HG02973 (cell line): ENCODE measurements at regions not wholly inside any gene's neighbourhood (a gene's known extent, or its start where the extent isn't known, plus 50 kb on each side); places are given as distances from the start of the nearest gene placed in this dataset.
"Not testable (repeated sequence)": the region's sequence is repeated elsewhere in the genome, so short reads cannot be mapped to it uniquely, and the experiment has no call there.

Experiments
- ATAC-seq: cut with Tn5 transposase; IDR thresholded peaks from one replicate; pipeline ENCODE4 v1.9.1; 2021; ENCODE audit warnings: moderate library complexity; ENCODE audit not compliant: unreplicated experiment

DNA sequence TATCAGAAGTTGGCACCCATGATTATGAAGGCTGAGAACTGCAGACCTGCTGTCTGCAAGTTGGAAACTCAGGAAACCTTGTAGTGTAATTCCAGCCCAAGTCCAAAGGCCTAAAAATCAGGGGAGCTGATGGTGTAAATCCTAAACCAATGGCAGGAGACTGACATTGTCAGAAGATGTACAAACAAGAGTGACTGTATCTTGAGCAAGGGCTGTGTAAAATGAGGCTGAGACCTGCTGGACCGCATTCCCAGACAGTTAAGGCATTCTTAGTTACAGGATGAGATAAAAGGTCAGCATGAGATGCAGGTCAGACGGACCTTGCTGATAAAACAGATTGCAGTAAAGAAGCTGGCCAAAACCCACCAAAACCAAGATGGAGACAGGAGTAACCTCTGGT is 147.7 kb downstream of the COG6 start:
- no peak for ATAC-seq

DNA sequence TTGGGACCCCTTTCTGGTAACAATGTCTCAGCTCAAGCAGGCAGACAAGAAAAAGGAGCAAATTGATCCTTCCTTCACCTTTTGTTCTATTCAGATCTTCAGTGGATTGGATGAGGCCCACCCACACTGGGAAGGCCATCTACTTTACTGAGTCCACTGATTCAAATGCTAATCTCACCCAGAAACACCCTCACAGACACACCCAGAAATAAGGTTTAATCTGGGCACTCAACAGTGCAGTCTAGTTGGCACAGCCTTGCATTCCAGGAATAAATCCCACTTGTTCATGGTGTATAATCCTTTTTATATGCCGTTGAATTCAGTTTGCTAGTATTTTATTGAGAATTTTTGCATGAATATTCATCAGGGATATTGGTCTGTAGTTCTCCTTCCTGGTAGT is 148.4 kb downstream of the COG6 start:
- ATAC-seq = no peak

DNA sequence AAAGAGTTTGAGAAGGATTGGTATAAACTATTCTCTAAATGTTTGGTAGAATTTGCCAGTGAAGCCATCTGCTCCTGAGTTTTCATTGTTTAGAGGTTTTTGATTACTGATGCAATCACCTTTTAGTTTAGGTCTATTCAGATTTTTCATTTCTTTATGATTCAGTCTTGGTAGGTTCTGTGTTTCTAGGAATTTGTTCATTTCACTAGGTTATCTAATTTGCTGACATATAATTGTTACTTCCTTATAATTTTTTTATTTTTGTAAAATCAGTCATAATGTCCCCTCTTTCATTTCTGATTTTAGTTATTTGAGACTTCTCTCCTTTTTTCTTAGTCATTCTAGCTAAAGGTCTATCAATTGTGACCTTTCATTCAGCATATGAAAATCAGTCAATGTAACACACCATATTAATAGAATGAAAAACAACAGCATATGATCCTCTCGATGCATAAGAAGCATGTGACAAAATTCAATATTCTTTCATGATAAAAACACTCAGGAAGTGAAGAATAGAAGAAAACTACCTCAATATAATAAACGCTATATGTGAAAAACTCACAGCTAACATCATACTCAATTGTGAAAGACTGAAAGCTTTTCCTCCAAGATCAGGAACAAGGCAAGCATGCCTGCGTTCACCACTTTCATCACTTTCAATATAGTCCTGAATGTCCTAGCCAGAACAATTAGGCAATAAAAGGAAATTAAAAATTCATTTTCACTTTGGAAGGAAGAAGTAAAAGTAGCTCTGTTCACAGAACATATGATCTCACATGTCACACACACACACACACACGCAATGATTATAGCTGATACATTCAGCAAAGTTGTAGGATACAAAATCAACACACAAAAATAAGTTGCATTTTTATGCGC is 149.1 kb downstream of the COG6 start:
- ATAC-seq = no peak

DNA sequence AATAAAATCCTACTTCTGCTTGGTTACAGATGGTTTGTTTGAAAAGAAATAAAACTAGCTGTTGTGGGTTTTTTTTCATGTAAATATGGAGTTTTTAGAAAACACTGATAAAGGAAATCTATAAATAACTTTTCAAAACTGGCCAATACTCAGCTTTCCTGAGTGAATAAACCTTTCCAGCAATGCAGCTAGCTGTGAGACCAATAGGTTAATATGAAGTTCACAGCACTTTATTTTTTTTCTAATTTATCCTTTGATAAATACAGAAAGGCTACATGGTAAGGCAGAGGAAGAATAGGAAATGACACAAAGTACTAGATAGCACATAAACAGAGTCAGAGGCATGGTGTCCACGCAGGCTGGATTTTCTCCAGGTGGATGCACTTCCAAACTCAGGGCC is 154.0 kb downstream of the COG6 start:
- ATAC-seq = no peak

DNA sequence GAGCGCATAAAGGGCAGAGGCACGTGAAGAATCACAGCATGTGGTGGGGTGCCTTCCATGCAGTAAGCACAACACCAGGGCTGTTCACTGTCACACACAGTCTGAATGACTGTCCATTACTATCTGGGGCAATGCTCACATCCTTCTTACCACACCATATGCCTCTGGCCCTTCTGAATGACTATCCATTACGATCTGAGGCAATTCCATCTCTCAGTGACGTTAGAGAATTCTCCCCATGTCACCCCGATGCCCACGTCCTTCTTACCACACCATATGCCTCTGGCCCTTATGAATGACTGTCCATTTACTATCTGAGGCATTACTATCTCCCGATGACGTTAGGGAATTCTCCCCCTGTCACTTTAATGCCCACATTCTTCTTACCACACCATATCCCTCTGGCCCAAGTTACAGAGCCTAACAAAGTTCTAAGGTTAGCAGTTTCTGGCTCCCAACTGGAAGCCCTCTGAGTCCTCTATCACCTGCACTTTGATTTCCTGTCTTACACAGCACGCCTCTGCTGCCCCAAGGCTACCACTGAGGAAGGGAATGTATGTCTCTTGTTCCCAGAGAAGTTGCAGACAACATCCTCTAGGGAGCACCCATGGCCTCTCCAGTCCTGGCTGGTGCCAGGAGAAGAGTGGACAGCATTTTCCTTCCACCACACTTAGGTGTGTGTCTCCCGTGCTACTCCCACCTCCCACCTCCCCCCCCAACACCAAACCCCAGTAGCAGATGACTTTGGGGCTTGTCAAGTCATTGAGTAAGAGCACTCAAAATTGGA is 154.8 kb downstream of the COG6 start:
- ATAC-seq = no peak

DNA sequence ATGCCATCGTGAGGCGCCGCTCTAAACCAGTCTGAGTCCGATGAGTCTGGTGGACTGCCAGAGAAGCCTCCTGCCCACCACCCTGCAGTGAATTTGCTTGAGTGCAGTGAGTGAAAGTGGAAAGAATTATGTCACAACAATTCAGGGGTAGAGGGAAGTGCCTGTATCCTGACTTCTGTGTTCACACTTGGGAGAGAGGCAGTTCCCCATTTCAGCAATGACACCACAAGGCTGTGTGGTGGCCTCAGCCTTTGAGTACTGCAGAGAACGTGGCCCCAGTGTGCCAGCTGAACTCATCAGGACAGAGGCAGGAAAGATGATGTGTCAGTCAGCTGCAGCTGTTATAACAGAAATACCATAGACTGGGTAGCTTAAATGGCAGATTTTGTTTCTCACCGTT is 155.6 kb downstream of the COG6 start:
- no peak for ATAC-seq

DNA sequence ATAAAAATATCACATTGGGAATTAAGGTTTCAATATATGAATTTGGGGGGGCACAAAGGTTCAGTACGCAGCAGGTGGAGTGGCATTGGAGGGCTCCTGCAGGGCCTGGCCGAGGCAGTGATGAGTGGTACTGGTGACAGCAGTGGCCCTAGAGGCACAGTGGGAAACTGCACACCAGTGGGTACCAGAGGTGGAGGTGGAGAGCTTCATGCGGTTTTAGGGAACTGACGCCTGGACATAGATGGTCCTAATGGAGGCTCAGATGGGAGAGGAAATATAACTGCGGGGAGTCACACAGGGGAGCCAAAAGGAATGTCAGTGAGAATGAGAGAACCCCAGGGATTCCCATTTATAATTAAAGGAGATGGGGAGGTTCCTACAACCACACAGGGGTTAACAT is 156.2 kb downstream of the COG6 start:
- no peak for ATAC-seq

DNA sequence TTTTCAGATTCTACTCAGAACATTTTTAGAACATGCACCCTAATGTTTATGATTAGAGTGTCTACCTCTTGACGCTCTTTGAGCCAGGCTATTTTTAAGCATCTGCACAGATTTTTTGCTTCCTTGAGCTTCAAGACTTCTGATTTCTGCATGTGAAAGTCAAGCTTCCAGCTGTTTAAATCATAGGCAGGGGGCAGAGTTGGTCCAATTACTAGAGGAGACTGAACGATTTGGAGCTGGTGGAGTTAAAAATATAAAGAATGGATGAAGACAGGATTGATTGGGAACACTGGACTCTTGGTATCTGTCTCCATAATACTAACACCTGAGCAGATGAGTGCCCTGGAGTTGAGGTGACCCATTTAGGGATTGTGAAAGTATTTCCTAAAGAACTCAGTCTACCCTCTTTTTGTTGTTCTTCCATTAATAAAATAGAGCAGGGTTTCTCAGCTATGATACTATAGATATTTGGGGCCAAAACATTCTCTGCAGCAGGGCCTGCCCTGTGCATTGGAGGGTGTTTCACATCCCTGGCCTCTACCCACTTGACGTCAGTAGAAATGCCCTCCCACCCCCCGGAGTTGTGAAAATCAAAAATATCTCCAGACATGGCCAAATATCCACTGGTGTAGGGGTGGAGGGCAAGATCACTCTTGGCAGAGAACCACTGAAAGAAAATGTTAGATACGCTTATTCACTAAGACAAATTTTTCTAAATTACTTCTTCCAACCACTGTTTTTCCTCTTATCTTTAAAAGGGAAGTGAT is 160.1 kb downstream of the COG6 start:
- ATAC-seq = no peak

DNA sequence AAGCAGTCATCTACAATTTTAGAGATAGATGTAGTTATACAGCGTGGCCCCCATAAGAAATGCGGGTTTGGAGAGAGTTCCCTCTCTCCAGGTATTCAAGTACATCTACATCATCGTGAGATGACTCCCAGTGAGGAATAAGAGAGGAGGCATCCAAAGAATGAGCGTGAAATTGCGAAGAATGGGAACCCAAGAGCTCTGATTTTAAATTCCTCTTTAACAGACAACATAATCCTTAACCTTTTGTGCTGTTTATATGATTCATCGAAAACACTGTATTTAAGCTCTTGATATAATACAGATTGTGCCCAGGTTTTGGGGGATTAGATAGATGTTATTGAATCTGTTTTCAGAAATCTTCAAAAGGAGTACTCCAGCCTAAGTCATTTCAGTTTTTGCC is 161.5 kb downstream of the COG6 start:
- ATAC-seq = no peak

DNA sequence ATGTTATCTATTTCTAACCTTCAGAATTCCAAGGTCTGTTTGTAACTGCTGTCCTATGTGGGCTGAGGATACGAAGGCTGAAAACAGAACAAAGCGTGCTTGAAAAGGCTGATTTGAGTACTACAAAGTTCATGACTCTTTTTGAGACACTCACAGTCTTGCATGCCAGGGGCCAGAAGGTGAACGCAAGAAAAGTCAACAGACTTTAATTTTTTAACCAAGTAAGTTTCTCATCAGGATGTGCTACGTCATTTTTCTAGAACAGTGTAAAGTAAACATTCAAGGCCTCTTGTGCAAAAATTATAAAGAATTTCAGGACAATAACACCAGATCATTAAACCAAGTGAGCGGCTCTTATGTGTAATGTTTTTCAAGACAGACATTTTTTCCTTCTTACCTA is 163.5 kb downstream of the COG6 start:
- ATAC-seq = no peak

DNA sequence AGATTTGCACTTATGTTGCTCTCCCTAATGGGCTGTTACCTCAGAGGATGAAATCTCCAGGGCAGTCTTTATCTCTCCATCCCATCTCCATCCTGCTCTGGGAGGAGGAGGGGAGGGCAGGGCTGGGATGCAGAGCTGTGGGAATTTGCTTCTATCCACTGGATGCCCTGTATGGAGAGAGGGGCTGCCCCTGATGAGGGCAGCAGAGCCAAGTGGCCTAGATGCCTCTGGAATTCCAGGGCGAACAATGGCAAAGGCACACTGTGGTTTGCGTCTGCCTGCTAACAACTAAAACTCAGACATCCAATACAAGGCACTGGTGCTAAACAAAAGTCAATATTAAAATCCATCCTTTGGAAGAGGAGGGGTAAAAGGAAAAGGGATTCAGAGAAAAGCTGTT is 165.1 kb downstream of the COG6 start:
- ATAC-seq = no peak

DNA sequence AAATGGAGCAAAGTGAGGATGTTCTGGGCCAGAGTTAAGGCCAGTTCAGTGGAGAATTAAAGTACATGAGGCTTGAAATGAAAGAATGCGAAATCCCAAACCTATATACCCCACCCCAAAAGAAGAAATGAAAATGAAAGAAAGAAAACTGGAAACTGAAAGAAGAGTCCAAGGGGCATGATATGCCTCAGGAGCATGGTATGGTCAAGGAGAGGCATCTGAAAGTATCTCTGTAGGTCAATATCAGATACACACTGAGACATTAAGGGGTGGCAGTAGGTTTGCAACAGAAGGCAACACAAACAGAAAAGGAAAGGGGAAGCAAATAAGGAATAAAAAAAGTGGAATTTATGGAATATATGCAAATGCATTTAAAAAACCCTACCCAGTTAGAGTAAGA is 166.5 kb downstream of the COG6 start:
- no peak for ATAC-seq

DNA sequence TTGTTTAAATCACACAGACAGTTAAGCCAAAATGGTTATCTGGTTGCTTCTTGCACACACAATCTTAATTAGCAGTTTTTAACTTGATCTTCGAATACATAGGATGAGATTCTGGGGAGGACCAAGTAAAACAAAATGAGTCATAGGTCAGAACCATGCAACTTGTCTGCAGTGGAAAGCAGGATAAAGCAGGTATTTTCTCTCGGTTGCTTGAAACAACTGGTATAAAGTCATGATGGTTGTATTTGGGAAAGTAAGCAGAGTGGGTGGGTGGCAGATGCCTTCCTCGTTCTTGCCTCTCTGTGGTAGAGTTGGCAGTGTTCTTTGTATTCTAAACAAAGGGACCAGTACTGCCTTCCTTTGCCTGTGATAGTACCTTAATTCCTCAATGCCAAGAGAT is 167.0 kb downstream of the COG6 start:
- ATAC-seq = no peak

DNA sequence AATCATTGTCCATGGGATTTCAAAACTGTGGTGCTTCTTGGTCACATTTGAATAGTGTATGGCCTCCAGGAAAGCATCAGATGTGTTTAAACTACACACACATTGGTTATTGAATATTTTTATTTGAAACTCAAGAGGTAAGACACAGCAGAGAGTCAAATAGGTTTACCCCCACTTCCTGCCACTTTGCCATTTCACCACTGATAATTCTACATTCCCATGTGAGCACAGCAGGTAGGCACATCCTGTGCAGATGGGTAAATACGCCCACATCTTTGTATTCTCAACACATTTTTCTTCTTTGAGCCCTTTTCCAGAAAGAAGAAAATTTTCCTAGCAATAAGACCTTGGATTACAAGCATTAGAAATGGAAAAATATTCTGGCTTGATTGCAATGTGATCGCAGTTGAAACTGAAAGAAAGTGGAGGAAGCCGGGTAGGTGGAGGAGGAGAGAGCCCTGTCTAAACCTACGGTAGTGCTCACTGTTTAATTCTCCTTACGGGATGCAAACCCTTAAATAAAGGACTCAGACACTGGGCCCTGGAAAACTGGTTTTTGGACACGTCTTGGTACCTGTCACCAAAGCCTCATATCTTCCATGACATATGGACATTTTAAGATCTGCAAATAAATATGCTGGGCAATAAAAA is 167.7 kb downstream of the COG6 start:
- no peak for ATAC-seq

DNA sequence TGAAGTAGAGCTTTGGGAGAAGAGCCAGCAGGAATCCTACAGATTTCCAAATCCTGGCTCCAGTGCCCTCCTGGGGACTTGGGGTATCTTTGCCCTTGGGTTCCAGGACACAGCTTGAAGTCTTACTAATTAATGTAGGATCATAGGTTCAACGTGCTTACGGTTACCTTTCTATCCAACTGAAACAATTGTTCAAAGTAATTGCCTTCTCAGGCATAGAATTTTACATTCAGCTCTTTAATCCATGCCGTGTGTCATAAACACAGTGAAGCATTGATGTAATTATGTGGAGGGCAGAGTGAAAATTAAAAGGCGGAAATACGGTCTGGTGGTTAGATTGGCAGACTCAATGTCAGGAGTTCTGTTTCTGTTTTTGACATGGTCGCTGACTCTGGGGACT is 170.4 kb downstream of the COG6 start:
- no peak for ATAC-seq

DNA sequence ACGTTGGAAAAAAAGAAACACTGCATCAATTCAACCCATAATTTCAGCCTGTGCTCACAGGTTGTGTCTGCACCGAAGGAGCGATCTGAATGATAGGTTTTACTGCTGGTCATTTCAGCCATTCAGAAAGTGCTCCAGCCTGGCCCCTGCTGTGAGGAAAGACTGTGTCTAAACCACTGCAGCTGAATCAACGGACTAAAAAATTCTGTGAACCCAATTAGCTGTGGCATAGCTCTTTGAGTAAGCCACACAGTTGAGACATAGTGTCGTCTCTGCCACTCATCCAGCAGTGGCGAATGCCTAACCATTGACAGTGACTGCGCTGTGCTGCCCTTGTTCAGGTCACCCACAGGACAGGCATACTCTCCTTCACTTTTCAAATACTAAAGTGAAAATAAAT is 179.8 kb downstream of the COG6 start:
- ATAC-seq = no peak

DNA sequence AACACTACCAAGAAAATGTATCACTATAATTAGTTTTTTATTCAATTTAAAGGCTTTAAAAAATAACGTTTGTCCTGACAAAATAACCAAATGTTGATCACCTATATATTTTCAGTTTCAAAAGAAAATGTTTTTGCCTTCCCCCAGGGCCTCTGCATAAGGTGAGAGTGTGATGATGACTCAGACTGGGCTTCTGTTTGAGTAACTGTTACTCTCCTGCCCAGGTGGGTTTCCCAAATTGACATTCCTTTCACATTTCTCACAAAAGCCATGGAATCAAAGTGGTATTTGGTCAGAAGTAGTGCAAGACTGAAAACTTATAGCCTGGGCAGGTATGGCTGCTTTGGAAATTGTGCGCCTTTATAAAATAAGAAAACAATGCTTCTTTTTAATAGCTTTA is 180.6 kb downstream of the COG6 start:
- ATAC-seq = no peak

DNA sequence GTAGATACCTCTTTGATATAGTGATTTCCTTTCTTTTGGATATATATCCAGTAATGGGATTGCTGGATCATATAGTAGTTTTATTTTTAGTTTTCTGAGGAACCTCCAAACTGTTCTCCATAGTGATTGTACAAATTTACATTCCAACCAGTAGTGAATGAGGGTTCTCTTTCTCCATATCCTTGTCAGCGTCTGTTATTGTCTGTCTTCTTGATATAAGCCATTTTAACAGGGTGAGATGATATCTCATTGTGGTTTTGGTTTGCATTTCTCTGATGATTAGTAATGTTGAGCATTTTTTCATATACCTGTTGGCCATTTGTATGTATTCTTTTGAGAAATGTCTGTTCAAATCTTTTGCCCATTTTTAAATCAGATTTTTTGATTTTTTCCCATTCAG is 182.4 kb downstream of the COG6 start:
- ATAC-seq = not testable (repeated sequence)

DNA sequence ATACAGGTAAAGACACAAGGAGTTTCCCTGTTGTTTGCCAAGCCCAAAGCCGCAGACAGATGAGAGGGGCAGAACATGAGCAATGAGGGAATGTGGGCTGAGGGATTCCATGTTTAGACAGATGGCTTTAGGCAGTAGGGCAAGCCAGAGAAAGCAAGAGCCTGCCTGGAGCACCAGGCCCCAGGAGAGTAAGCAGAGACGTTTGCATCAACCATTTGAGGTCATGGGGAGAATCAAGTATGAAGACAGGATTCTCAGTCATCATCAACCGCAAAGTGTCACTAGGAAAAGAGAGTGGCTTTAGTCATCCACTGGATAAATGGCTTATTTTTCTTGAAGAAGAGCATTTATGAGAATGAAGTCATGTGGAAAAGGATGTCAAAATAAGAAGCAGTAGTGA is 184.7 kb downstream of the COG6 start:
- ATAC-seq = no peak

DNA sequence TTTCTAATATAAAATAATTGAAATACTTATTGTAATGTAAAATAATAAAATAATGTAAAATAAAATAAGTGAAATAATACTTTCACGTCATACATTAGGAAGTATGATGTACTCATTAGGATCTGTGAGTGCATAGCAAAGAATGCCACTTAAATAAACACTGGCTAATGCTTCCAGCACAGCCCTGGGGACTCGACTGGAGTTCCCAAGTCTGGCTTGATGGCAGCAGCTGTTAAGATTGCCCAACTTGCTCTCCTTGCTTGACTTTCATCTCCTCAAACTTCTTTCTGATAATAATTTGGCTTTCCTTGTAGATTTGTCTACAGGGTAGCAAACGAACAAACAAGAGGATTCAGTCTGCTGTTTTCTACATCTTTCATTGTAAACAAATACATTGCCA is 191.9 kb downstream of the COG6 start:
- no peak for ATAC-seq

DNA sequence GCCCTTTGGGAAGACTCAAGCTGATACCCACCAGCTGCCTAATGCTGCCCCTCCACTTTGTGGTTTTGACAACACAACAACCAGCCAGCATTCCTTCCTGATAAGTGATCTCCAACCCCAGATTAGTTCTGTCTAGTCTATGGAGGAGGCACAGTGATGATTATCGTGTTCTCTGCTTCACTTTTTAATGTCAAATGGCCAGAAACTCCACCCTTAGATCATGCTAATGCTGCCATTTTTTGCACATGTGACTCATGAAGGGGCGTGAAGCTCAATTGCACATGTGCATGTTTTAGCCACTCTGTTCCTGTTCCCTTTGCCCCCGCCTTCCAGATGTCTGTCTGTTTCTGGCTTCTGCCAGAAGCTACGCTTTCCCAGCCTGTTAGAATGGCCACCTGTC is 199.8 kb downstream of the COG6 start:
- no peak for ATAC-seq
